Osteoblast (primary cell): ENCODE measurements at regions not wholly inside any gene's neighbourhood (a gene's known extent, or its start where the extent isn't known, plus 50 kb on each side); places are given as distances from the start of the nearest gene placed in this dataset.

Experiments used
- DNase-seq: peaks from one replicate; pipeline ENCODE4 v3.0.0; 2011; ENCODE audit warnings: low spot score, mixed read lengths; ENCODE audit not compliant: insufficient read length; ENCODE audit errors: missing footprints
- H2AFZ ChIP-seq: 2 replicates; pipeline ENCODE4 v1.6.0; 2011; ENCODE audit warnings: mild to moderate bottlenecking, low read length
- H3K27ac ChIP-seq: 2 replicates; pipeline ENCODE4 v1.5.1; 2011; ENCODE audit warnings: mild to moderate bottlenecking, low read depth, low read length, moderate library complexity
- H3K27me3 ChIP-seq: 2 replicates; pipeline ENCODE4 v1.6.0; 2012; ENCODE audit warnings: mild to moderate bottlenecking, control low read depth, inconsistent platforms, low read length, moderate library complexity; ENCODE audit not compliant: insufficient read depth
- H3K36me3 ChIP-seq: 2 replicates; pipeline ENCODE4 v1.5.1; 2011; ENCODE audit warnings: mild to moderate bottlenecking, low read length, control low read depth, moderate library complexity; ENCODE audit not compliant: insufficient read depth
- H3K4me1 ChIP-seq: 2 replicates; pipeline ENCODE4 v1.5.1; 2011; ENCODE audit warnings: mild to moderate bottlenecking, low read length, control low read depth, moderate library complexity; ENCODE audit not compliant: insufficient read depth
- H3K4me2 ChIP-seq: 2 replicates; pipeline ENCODE4 v1.6.0; 2011; ENCODE audit warnings: mild to moderate bottlenecking, low read length; ENCODE audit not compliant: insufficient read depth
- H3K4me3 ChIP-seq: fragments of 200-600 bp; sonication (generic); 3 replicates; pipeline ENCODE4 v1.5.1; 2012; ENCODE audit warnings: mild to moderate bottlenecking, low read length, inconsistent platforms; ENCODE audit not compliant: insufficient read depth
- H3K79me2 ChIP-seq: 2 replicates; pipeline ENCODE4 v1.6.0; 2012; ENCODE audit warnings: mild to moderate bottlenecking, low read length, control low read depth, inconsistent platforms; ENCODE audit not compliant: insufficient read depth
- H3K9me3 ChIP-seq: 2 replicates; pipeline ENCODE4 v1.5.1; 2011; ENCODE audit warnings: low read depth, low read length, control low read depth
- H4K20me1 ChIP-seq: 2 replicates; pipeline ENCODE4 v1.6.0; 2012; ENCODE audit warnings: mild to moderate bottlenecking, low read length, control low read depth; ENCODE audit not compliant: insufficient read depth
- CTCF ChIP-seq: IDR thresholded peaks from 2 replicates; pipeline ENCODE4 v1.5.1; 2011; ENCODE audit warnings: mild to moderate bottlenecking, low read depth, low read length, moderate library complexity; ENCODE audit errors: extremely low read depth

- no peaks in the 10 kb centered on the region for H3K79me2 ChIP-seq
- no peak overlapping the region for H3K27ac ChIP-seq
- H3K36me3 ChIP-seq = no peaks in the 10 kb centered on the region
- H3K4me1 ChIP-seq = peaks cover 17% of the 10 kb centered on the region
- H4K20me1 ChIP-seq = no peaks in the 10 kb centered on the region
- no peaks in the 10 kb centered on the region for H3K27me3 ChIP-seq
- H2AFZ ChIP-seq = no peak overlapping the region
- H3K4me2 ChIP-seq = no peak overlapping the region
- DNase-seq = no peak
- no peaks in the 10 kb centered on the region for H3K9me3 ChIP-seq
- TF ChIP-seq CTCF = no peak
- H3K4me3 ChIP-seq = no peak overlapping the region
Observed at GRCh38 chr9:88684046-88684445, 149.1 kb downstream of the NXNL2 start.

- Histone ChIP-seq H2AFZ (no peak overlapping the region), H3K36me3 (no peaks in the 10 kb centered on the region), H3K27ac (no peak overlapping the region), H3K79me2 (no peaks in the 10 kb centered on the region), H3K4me1 (peaks cover 13% of the 10 kb centered on the region), H3K4me3 (no peak overlapping the region), H3K9me3 (no peaks in the 10 kb centered on the region), H3K4me2 (no peak overlapping the region), H3K27me3 (no peaks in the 10 kb centered on the region), H4K20me1 (no peaks in the 10 kb centered on the region)
- no peak for TF ChIP-seq CTCF
- no peak for DNase-seq
Observed at GRCh38 chr9:88684845-88685244, 149.9 kb downstream of the NXNL2 start.

GRCh38 chr9:88685966-88686365 is 151.0 kb downstream of the NXNL2 start:
- no peaks in the 10 kb centered on the region for H3K36me3 ChIP-seq
- no peak for TF ChIP-seq CTCF
- DNase-seq = no peak
- no peak overlapping the region for H2AFZ ChIP-seq
- no peak overlapping the region for H3K4me2 ChIP-seq
- no peaks in the 10 kb centered on the region for H3K9me3 ChIP-seq
- no peaks in the 10 kb centered on the region for H3K27me3 ChIP-seq
- no peaks in the 10 kb centered on the region for H3K79me2 ChIP-seq
- H4K20me1 ChIP-seq = no peaks in the 10 kb centered on the region
- H3K4me1 ChIP-seq = peaks cover 1% of the 10 kb centered on the region
- no peak overlapping the region for H3K4me3 ChIP-seq
- no peak overlapping the region for H3K27ac ChIP-seq

GRCh38 chr9:88689509-88690298 is 154.7 kb downstream of the NXNL2 start:
- H3K27me3 ChIP-seq = no peaks in the 10 kb centered on the region
- peaks cover 12% of the 10 kb centered on the region for H3K4me1 ChIP-seq
- no peak overlapping the region for H3K27ac ChIP-seq
- no peaks in the 10 kb centered on the region for H3K36me3 ChIP-seq
- H2AFZ ChIP-seq = no peak overlapping the region
- TF ChIP-seq CTCF = no peak
- H3K4me2 ChIP-seq = no peak overlapping the region
- H4K20me1 ChIP-seq = no peaks in the 10 kb centered on the region
- peaks cover 3% of the 10 kb centered on the region for H3K9me3 ChIP-seq
- no peaks in the 10 kb centered on the region for H3K79me2 ChIP-seq
- no peak for DNase-seq
- H3K4me3 ChIP-seq = no peak overlapping the region
